ENCODE measurements at regions not wholly inside any gene's neighbourhood (a gene's known extent, or its start where the extent isn't known, plus 50 kb on each side); places are given as distances from the start of the nearest gene placed in this dataset.

GRCh38 chr18:33833842-33834241 lies 255.8 kb downstream of the ASXL3 start:
- no peak for TF ChIP-seq CTCF (IDR thresholded peaks at IDR 0.05)
- TF ChIP-seq SP1 (CRISPR knock-in tag; conservative IDR thresholded peaks at IDR 0.05), result no peak
- no peak for TF ChIP-seq USF1 (CRISPR knock-in tag; IDR thresholded peaks at IDR 0.05)

All from WTC11 (cell line).